KMS-11 (cell line): ENCODE measurements at regions not wholly inside any gene's neighbourhood (a gene's known extent, or its start where the extent isn't known, plus 50 kb on each side); places are given as distances from the start of the nearest gene placed in this dataset.

Source experiments
- H2AFZ ChIP-seq: fragments of 200-600 bp; sonication (generic); 2 replicates; pipeline ENCODE4 v1.6.1; 2016; ENCODE audit warnings: antibody characterized with exemption, mixed run types, low read depth
- H3K27ac ChIP-seq: fragments of 200-600 bp; sonication (generic); 2 replicates; pipeline ENCODE4 v1.6.1; 2016; ENCODE audit warnings: mild to moderate bottlenecking, mixed run types
- H3K27me3 ChIP-seq: fragments of 200-600 bp; sonication (generic); 2 replicates; pipeline ENCODE4 v1.6.1; 2017; ENCODE audit warnings: mild to moderate bottlenecking, low read depth, mixed run types, moderate library complexity; ENCODE audit not compliant: insufficient read depth
- H3K36me3 ChIP-seq: fragments of 200-600 bp; sonication (generic); 2 replicates; pipeline ENCODE4 v1.6.1; 2017; ENCODE audit warnings: mild to moderate bottlenecking, mixed run types; ENCODE audit not compliant: insufficient read depth
- H3K4me1 ChIP-seq: fragments of 200-600 bp; sonication (generic); 2 replicates; pipeline ENCODE4 v1.6.1; 2016; ENCODE audit warnings: mild to moderate bottlenecking, low read depth, mixed run types; ENCODE audit not compliant: poor library complexity, severe bottlenecking
- H3K4me2 ChIP-seq: fragments of 200-600 bp; sonication (generic); 2 replicates; pipeline ENCODE4 v1.7.0; 2016; ENCODE audit warnings: mild to moderate bottlenecking, mixed run types
- H3K4me3 ChIP-seq: fragments of 200-600 bp; sonication (generic); IDR thresholded peaks from 2 replicates; pipeline ENCODE4 v1.6.1; 2017; ENCODE audit warnings: low read depth, low read length, mixed read lengths; ENCODE audit not compliant: insufficient read depth
- H3K79me2 ChIP-seq: fragments of 200-600 bp; sonication (generic); 2 replicates; pipeline ENCODE4 v1.6.1; 2016; ENCODE audit warnings: low read depth, mixed run types; ENCODE audit not compliant: insufficient read depth
- H3K9ac ChIP-seq: fragments of 200-600 bp; sonication (generic); 2 replicates; pipeline ENCODE4 v1.6.1; 2016; ENCODE audit warnings: mild to moderate bottlenecking, mixed run types
- H4K20me1 ChIP-seq: fragments of 200-600 bp; sonication (generic); 2 replicates; pipeline ENCODE4 v1.6.1; 2016; ENCODE audit warnings: mild to moderate bottlenecking, mixed run types; ENCODE audit not compliant: insufficient read depth
- TF ChIP-seq, protein P1 (sequence below): fragments of 200-600 bp; sonication (generic); conservative IDR thresholded peaks from 2 replicates; pipeline ENCODE4 v1.6.1; 2017; ENCODE audit warnings: low read depth, mild to moderate bottlenecking, antibody characterized with exemption, low read length, moderate library complexity, mixed read lengths

DNA sequence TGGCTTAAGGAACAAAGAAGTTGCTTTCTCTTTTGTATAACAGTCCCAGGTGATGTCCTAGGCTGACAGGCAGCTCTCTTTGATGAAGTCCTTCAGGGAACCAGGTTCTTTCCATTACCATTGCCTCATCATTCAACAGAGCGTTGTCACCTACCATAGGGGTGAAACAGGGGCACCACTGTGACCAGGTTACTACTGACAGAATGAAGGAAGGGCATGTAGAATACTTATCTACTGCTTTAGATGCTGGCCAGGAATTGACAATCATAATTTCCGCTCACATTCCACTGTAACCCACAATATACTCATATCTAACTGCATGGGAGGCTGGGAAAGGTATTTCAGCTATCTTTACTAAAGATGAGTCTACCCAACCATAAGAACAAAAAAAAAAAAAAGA, 148.0 kb upstream of the FNDC3A start:
- H3K27me3 ChIP-seq = no peaks in the 10 kb centered on the region
- H4K20me1 ChIP-seq = no peaks in the 10 kb centered on the region
- H3K4me1 ChIP-seq = no peaks in the 10 kb centered on the region
- TF ChIP-seq, protein P1, sequence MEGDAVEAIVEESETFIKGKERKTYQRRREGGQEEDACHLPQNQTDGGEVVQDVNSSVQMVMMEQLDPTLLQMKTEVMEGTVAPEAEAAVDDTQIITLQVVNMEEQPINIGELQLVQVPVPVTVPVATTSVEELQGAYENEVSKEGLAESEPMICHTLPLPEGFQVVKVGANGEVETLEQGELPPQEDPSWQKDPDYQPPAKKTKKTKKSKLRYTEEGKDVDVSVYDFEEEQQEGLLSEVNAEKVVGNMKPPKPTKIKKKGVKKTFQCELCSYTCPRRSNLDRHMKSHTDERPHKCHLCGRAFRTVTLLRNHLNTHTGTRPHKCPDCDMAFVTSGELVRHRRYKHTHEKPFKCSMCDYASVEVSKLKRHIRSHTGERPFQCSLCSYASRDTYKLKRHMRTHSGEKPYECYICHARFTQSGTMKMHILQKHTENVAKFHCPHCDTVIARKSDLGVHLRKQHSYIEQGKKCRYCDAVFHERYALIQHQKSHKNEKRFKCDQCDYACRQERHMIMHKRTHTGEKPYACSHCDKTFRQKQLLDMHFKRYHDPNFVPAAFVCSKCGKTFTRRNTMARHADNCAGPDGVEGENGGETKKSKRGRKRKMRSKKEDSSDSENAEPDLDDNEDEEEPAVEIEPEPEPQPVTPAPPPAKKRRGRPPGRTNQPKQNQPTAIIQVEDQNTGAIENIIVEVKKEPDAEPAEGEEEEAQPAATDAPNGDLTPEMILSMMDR = no peak
- H3K4me3 ChIP-seq = no peak overlapping the region
- no peak overlapping the region for H2AFZ ChIP-seq
- no peaks in the 10 kb centered on the region for H3K79me2 ChIP-seq
- no peak overlapping the region for H3K4me2 ChIP-seq
- H3K9ac ChIP-seq = no peak overlapping the region
- H3K27ac ChIP-seq = no peak overlapping the region
- no peaks in the 10 kb centered on the region for H3K36me3 ChIP-seq

DNA sequence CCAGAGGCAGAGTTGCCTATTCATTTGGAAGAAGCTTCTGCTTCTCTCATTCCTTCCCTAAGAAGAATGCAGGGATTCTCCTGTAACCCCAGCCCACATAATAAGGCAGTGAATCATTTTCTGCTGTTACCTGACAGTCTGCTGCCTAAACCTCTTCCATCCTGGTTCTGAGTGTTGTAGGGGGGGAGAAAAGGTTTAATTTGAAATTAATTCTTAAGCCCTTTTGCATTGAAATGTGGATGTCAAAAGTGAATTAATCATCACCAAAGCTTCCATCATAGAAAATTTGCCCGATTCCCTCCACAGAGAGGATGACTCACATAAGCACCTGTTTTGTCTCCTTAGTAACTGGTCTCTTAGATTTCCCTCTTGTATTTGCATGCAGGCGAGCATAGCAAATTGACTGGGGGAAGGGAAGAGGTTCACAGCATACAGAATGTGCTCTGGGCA, 146.7 kb upstream of the FNDC3A start:
- Histone ChIP-seq H3K4me1 (no peaks in the 10 kb centered on the region), H3K9ac (no peak overlapping the region), H3K4me3 (no peak overlapping the region), H3K79me2 (no peaks in the 10 kb centered on the region), H3K4me2 (no peak overlapping the region), H3K36me3 (no peaks in the 10 kb centered on the region), H3K27me3 (no peaks in the 10 kb centered on the region), H3K27ac (no peak overlapping the region), H2AFZ (no peak overlapping the region), H4K20me1 (no peaks in the 10 kb centered on the region)
- TF ChIP-seq, protein P1 = no peak

GRCh38 chr13:48829536-48829935, 146.2 kb upstream of the FNDC3A start:
- TF ChIP-seq, protein P1 = no peak
- H3K4me2 ChIP-seq = no peak overlapping the region
- no peaks in the 10 kb centered on the region for H3K27me3 ChIP-seq
- H3K36me3 ChIP-seq = no peaks in the 10 kb centered on the region
- no peak overlapping the region for H3K4me3 ChIP-seq
- no peaks in the 10 kb centered on the region for H4K20me1 ChIP-seq
- no peak overlapping the region for H3K9ac ChIP-seq
- H2AFZ ChIP-seq = no peak overlapping the region
- H3K79me2 ChIP-seq = no peaks in the 10 kb centered on the region
- H3K4me1 ChIP-seq = no peaks in the 10 kb centered on the region
- H3K27ac ChIP-seq = no peak overlapping the region

- H2AFZ ChIP-seq = no peak overlapping the region
- TF ChIP-seq, protein P1 = no peak
These were observed 144.5 kb upstream of the FNDC3A start for GRCh38 chr13:48831248-48831647.

More at GRCh38 chr13:48831248-48831647, 144.5 kb upstream of the FNDC3A start:
- no peak overlapping the region for H3K9ac ChIP-seq
- no peak overlapping the region for H3K4me2 ChIP-seq
- H3K4me1 ChIP-seq = no peaks in the 10 kb centered on the region
- no peaks in the 10 kb centered on the region for H3K79me2 ChIP-seq
- no peaks in the 10 kb centered on the region for H3K27me3 ChIP-seq
- H3K36me3 ChIP-seq = no peaks in the 10 kb centered on the region
- H4K20me1 ChIP-seq = no peaks in the 10 kb centered on the region
- no peak overlapping the region for H3K4me3 ChIP-seq
- no peak overlapping the region for H3K27ac ChIP-seq
